8988T (cell line): ENCODE measurements at regions not wholly inside any gene's neighbourhood (a gene's known extent, or its start where the extent isn't known, plus 50 kb on each side); places are given as distances from the start of the nearest gene placed in this dataset.

Experiments used
- DNase-seq: peaks from one replicate; pipeline ENCODE4 v3.0.0; 2011

GRCh38 chr14:99067141-99067920 lies 204.7 kb downstream of the BCL11B start:
- DNase-seq = no peak

GRCh38 chr14:99067927-99068326 lies 204.1 kb downstream of the BCL11B start:
- no peak for DNase-seq

- no peak for DNase-seq
These were observed 202.1 kb downstream of the BCL11B start for GRCh38 chr14:99069946-99070345.

- DNase-seq = no peak
These were observed 199.6 kb downstream of the BCL11B start for GRCh38 chr14:99072433-99072832.

GRCh38 chr14:99072956-99073355 lies 199.0 kb downstream of the BCL11B start:
- DNase-seq = no peak

- no peak for DNase-seq
These were observed 198.6 kb downstream of the BCL11B start for GRCh38 chr14:99073431-99073830.

- no peak for DNase-seq
These were observed 196.9 kb downstream of the BCL11B start for GRCh38 chr14:99075061-99075460.

GRCh38 chr14:99075771-99076375 lies 196.1 kb downstream of the BCL11B start:
- DNase-seq = no peak

GRCh38 chr14:99077076-99077843 lies 194.7 kb downstream of the BCL11B start:
- no peak for DNase-seq

- no peak for DNase-seq
These were observed 194.2 kb downstream of the BCL11B start for GRCh38 chr14:99077844-99078236.

- DNase-seq = no peak
These were observed 193.6 kb downstream of the BCL11B start for GRCh38 chr14:99078426-99078825.

- DNase-seq = no peak
These were observed 192.8 kb downstream of the BCL11B start for GRCh38 chr14:99079061-99079727.

GRCh38 chr14:99080306-99080705 lies 191.7 kb downstream of the BCL11B start:
- no peak for DNase-seq

GRCh38 chr14:99081156-99081765 lies 190.7 kb downstream of the BCL11B start:
- no peak for DNase-seq

- no peak for DNase-seq
These were observed 190.1 kb downstream of the BCL11B start for GRCh38 chr14:99081880-99082279.

- DNase-seq = no peak
These were observed 178.2 kb downstream of the BCL11B start for GRCh38 chr14:99093532-99094517.

- DNase-seq = no peak
These were observed 177.1 kb downstream of the BCL11B start for GRCh38 chr14:99094901-99095300.

- no peak for DNase-seq
These were observed 176.6 kb downstream of the BCL11B start for GRCh38 chr14:99095369-99095768.

GRCh38 chr14:99098199-99098598 lies 173.8 kb downstream of the BCL11B start:
- DNase-seq = no peak

- DNase-seq = no peak
These were observed 172.8 kb downstream of the BCL11B start for GRCh38 chr14:99099051-99099787.
